ENCODE measurements at regions not wholly inside any gene's neighbourhood (a gene's known extent, or its start where the extent isn't known, plus 50 kb on each side); places are given as distances from the start of the nearest gene placed in this dataset.
A peak's percentile ranks its signal among the peaks of the same experiment; 100 is the strongest.

DNA sequence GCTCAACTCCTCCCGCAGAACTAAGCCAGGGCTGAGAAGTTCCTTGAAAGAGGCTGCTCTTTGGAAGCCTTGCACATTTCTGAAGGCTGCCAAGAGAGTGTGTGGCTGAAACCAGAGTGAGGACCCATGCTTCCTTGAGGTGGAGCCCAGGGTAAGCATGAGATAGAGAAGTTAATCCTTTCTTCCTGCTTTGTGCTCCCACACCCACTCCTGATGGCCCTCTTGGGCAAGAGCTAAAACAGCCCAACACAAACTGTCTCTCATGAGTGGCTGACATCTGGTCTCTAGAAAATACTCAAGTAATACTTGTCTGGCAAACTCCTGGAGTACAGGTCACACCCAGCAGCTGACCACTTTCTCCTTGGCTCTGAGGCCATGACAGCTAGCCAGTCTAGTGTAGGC lies 523.7 kb downstream of the INSC start:
- no peak overlapping the region for H3K4me3 ChIP-seq (ENCODE audit: low read depth, low read length)
- peak; percentile 87 for DNase-seq (ENCODE audit: low read depth)
- TF ChIP-seq, protein P1, sequence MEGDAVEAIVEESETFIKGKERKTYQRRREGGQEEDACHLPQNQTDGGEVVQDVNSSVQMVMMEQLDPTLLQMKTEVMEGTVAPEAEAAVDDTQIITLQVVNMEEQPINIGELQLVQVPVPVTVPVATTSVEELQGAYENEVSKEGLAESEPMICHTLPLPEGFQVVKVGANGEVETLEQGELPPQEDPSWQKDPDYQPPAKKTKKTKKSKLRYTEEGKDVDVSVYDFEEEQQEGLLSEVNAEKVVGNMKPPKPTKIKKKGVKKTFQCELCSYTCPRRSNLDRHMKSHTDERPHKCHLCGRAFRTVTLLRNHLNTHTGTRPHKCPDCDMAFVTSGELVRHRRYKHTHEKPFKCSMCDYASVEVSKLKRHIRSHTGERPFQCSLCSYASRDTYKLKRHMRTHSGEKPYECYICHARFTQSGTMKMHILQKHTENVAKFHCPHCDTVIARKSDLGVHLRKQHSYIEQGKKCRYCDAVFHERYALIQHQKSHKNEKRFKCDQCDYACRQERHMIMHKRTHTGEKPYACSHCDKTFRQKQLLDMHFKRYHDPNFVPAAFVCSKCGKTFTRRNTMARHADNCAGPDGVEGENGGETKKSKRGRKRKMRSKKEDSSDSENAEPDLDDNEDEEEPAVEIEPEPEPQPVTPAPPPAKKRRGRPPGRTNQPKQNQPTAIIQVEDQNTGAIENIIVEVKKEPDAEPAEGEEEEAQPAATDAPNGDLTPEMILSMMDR (IDR thresholded peaks at IDR 0.05; ENCODE audit: insufficient read depth, low read depth, low read length), result no peak

DNA sequence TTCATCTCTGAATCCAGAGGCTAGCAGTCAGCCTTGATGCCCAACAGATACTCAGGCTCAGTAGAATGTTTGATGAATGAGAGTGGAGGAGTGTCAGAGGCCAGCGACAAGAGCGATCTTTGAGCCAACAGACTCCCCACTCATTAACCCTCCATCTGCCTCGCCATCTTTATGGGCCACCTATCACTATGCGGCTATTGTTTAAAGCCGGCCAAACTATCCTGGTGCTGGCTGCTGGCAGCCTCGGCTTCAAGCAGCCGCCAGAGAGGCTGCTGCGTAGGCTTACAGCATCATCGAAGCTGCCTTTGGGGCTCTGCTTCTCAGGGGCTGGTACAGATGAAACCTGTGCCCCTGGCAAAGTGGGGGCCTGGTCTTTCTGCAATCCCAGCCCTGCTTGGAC lies 525.6 kb downstream of the INSC start:
- DNase-seq (ENCODE audit: low read depth), result no peak
- TF ChIP-seq, protein P1 (IDR thresholded peaks at IDR 0.05; ENCODE audit: insufficient read depth, low read depth, low read length), result no peak
- H3K4me3 ChIP-seq (ENCODE audit: low read depth, low read length), result no peak overlapping the region

DNA sequence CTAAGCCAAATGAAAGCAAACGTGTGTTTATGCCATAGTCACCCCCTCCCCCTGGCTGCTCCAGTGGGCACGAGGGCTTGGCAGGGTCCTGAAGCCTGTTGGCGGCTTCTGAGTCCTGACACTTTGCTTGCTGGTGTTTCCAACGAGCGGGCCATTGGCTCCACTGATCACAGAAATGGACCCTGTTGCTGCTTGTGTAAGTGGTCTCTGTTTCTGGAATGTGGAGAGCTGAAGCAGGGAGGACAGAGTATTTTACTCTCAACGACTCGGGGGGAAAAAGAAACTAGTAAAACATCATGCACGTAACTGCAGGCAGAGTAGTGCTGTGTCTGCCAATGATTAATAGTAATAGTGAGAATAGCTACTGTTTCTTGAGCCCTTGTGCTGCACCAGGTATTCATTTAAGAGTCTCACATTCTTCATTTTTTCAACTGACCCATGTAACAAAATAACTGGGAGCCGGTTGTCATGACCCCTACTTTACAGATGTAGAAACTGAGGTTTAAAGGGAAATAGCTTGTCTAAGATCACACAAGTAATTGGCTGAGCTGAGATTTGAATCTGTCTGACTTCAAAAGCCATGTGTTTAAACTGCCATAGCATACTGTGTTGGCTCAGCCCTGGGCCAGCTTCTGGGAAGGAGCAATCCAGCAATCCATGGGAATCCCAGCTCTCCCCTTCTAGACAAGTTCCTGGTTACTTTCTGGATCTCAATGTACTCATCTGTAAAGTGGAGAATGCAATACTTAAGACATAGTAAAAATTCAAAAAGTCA lies 526.7 kb downstream of the INSC start:
- no peak overlapping the region for H3K4me3 ChIP-seq (ENCODE audit: low read depth, low read length)
- DNase-seq (ENCODE audit: low read depth), result no peak
- TF ChIP-seq, protein P1 (IDR thresholded peaks at IDR 0.05; ENCODE audit: insufficient read depth, low read depth, low read length), result no peak

DNA sequence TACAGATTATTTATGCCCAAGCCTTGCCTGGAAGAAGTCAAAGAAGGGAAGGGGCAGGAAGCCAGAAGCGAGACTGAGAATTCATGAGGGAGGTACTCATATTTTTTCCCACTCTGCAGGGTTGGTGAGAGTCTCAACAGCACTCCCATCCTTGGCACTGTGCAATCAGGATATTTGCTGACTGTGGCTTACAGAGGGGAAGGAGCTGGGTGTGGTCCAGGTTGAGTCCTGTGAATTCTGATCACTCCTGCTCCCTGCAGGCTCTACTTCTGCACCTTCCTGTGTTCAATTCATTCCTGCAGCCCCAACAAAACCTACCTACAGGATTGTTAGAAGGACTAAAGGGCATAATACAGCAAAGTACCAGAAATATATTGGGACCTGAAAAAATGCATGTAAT lies 530.5 kb downstream of the INSC start:
- H3K4me3 ChIP-seq (ENCODE audit: low read depth, low read length), result no peak overlapping the region
- TF ChIP-seq, protein P1 (IDR thresholded peaks at IDR 0.05; ENCODE audit: insufficient read depth, low read depth, low read length), result no peak

DNA sequence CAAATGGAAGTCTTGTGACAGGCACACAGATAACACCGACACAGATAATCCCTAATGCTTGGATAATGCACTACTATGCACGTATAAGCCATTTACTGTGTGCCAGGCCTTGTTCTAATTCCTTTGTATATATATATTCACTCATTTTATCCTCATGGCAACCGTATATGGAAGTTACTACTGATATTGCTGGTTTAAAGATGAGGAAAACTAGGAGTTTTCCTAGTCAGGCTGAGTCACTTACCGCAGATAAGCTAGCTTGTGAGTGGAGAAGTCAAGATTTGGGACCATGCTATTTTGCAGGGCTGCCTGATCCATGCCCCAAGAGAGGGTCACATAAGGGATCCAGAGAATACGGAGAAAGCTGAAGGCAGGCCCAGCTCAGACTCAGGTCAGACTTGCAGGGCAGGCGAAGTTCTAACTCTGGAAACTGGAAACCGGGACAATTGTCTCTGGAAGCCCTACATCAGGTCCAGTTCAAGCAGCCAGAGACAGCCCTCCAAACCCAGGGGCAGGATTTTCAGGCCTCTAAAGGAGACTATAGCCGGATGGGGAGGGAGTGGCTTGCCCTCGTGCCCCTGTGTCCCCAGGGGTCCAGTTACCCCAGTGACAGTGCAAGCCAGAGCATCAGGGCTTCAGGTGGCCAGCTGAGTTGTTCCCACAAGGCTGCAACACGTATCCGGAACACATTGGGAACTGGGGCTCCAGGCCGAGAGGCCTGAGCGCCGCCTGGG lies 534.8 kb downstream of the INSC start:
- peak; percentile 93 for DNase-seq (ENCODE audit: low read depth)
- TF ChIP-seq, protein P1 (IDR thresholded peaks at IDR 0.05; ENCODE audit: insufficient read depth, low read depth, low read length), result no peak

More for the DNA sequence above, 530.5 kb downstream of the INSC start:
- no peak for DNase-seq (ENCODE audit: low read depth)

DNA sequence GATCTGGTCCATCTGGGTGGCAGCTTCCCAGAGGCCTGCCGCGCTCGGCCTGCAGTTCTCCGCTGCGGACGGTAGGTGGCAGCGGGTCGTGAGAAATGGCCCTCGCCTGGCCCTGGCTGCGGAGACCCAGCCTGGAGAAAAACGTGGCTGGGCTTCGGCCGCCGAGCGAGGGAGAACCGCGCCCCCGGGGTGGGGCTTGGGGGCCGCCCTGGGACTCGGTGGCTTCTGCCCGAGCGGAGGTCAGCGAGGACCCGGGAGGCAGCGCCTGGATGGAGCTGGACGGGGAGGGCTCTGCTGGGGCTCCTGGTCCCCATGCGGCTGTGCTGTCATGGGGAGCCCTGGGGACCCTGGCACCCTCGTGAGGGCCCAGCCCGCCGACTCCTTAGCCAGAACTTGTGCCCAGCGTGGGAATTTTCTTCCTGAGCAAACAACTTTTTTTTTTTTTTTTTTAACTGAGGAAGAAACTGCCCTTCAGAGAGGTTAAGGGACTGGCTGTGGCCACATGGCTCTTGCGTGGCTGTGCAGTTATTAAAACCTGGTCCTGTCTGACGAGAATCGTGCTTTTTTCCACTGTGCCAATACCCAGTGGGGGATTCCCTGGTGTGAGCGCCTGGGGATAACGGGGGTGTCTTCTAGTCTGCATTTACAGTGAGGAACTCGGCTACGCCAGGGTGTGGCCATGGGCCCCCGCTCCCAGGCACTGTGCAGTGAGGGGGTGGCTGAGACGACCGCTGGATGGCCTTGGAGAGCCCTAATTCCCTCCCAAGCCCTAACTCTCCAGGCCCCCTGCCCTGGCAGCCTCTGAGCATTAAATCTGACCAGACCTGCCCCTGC lies 535.6 kb downstream of the INSC start:
- peak overlapping the region; percentile 40 for H3K4me3 ChIP-seq (ENCODE audit: low read depth, low read length)
- peak; percentile 96 for DNase-seq (ENCODE audit: low read depth)
- TF ChIP-seq, protein P1 (IDR thresholded peaks at IDR 0.05; ENCODE audit: insufficient read depth, low read depth, low read length), result peak; percentile 99

More for the DNA sequence above, 534.8 kb downstream of the INSC start:
- H3K4me3 ChIP-seq (ENCODE audit: low read depth, low read length), result no peak overlapping the region
